ENCODE measurements at regions not wholly inside any gene's neighbourhood (a gene's known extent, or its start where the extent isn't known, plus 50 kb on each side); places are given as distances from the start of the nearest gene placed in this dataset.

DNA sequence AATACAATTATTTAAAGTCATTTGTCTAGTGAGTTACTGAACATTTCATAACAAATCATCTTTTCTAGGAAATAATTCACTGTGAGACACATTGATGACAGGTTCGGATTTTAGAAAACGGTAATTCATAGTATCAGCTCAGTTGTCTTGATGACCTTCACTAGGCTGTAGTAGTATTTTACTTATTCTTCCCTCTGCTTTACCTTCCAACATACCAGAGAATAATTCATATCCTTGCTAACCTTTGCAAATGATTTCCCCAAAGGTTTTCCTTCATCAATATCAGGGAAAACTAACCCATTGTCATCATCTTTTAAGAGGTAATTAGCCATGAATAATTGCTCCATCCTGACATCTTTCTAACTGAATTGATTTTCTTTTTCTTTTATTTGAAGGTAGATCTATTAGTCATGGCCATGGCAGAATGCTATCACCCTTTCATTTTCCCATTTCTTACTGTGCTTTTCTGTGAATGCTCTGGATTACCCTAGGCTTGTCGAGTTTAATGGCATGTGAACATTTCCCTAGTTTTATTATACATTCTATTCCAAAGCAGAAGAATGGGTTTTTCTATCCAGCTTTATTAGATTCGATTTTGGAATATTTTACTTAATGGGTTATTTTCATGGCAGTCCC is 299.2 kb downstream of the OLFM4 start:
- no peak for DNase-seq (ENCODE audit: low spot score)
- TF ChIP-seq, protein P1, sequence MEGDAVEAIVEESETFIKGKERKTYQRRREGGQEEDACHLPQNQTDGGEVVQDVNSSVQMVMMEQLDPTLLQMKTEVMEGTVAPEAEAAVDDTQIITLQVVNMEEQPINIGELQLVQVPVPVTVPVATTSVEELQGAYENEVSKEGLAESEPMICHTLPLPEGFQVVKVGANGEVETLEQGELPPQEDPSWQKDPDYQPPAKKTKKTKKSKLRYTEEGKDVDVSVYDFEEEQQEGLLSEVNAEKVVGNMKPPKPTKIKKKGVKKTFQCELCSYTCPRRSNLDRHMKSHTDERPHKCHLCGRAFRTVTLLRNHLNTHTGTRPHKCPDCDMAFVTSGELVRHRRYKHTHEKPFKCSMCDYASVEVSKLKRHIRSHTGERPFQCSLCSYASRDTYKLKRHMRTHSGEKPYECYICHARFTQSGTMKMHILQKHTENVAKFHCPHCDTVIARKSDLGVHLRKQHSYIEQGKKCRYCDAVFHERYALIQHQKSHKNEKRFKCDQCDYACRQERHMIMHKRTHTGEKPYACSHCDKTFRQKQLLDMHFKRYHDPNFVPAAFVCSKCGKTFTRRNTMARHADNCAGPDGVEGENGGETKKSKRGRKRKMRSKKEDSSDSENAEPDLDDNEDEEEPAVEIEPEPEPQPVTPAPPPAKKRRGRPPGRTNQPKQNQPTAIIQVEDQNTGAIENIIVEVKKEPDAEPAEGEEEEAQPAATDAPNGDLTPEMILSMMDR (IDR thresholded peaks at IDR 0.05; ENCODE audit: extremely low read depth, missing control alignments), result no peak

DNA sequence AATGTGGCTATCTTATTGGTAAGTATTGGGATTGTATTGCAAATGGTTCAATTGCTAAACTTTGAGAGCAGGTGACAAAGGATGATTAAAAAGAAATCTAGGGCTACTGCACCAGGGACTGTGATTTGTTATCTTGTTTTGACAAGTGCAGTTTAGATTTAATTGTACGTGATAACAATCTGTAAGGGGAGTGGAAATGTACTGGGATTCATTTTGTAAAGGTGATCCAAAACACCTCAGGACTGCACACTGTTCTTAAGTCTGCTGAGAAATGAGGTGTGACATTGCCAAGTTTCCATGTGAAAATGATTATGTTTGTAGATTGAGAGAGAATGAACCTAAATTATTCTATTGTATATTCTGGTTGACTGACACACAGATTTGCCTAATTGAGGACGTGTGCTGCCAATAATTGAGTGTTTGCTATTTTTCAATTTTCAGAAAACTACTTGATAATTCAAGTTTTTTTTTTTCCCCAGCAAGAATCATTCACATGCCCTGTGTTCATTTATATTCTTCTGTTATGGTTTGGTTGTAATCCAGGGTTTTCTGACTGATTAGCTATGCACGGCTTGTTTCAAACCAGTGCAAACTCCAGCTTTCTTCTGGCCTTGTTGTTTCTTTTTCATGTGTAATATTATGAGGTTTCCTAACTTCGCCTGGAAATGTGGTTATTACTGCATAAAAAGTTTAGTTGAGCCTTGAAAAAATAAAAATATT is 308.0 kb downstream of the OLFM4 start:
- DNase-seq (ENCODE audit: low spot score), result no peak
- TF ChIP-seq, protein P1 (IDR thresholded peaks at IDR 0.05; ENCODE audit: extremely low read depth, missing control alignments), result no peak

DNA sequence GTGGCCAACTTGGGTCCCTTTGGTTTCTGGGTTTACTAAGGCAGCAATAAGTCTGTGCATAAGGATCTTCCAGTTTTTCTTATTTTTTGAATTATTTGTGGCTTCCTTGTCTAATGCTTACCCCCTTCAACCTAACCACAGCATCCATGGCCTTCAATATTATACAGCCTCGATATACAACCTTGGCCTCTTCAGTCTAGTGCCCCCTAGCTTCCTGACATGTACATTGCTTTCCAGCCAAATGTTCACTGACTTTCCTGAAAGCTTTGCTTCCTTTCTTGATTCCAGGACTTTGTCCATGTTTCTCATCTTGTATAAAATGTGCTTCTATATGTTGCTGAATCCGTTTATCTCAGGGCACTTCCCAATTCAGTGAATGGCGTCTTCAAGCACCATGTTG is 310.1 kb downstream of the OLFM4 start:
- DNase-seq (ENCODE audit: low spot score), result no peak
- TF ChIP-seq, protein P1 (IDR thresholded peaks at IDR 0.05; ENCODE audit: extremely low read depth, missing control alignments), result no peak

DNA sequence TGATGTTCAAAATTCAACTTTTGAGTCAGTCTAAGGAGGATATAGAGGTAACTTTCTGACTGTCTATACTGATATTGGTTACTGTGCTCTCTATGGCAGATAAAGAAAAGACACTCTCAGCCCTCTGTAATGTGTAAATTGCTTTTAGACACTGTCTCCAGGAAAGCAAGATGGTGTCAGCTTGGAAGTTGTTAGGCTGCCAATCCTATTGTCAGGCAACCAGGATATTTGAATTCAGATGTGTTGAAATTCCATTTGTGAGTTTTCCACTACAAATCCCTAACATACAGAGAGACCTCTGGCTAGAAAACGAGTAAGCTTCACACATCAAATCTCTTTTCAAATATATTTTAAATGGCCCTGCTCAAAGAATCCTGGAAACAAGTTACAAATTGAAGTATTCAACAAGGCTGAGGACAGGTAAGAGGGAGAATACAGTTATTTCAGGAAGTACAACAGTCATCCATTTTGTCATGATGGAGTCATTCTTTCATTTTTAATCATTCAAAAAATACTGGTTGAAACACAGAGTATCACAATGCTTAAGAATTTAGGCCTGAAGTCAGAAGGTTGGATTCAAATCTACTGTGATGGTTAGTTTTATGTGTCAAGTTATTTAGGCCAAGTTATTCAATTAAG is 312.0 kb downstream of the OLFM4 start:
- TF ChIP-seq, protein P1 (IDR thresholded peaks at IDR 0.05; ENCODE audit: extremely low read depth, missing control alignments), result no peak
- DNase-seq (ENCODE audit: low spot score), result no peak

DNA sequence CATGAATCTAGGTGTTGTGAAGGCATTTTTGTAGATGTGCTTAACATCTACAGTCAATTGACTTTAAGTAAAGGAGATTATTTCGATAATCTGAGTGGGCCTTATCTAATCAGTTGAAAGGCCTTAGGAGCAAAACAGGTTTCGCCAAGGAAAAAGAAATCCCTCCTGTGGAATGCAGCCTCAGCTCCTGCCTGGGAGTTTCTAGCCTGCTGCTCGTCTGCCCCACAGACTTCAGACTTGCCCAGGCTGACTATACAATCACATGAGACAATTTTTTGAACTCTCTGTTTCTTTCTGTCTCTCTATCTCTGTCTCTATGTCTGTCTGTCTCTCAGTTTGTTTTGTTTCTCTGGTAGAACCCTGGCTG is 312.5 kb downstream of the OLFM4 start:
- DNase-seq (ENCODE audit: low spot score), result no peak
- TF ChIP-seq, protein P1 (IDR thresholded peaks at IDR 0.05; ENCODE audit: extremely low read depth, missing control alignments), result no peak

DNA sequence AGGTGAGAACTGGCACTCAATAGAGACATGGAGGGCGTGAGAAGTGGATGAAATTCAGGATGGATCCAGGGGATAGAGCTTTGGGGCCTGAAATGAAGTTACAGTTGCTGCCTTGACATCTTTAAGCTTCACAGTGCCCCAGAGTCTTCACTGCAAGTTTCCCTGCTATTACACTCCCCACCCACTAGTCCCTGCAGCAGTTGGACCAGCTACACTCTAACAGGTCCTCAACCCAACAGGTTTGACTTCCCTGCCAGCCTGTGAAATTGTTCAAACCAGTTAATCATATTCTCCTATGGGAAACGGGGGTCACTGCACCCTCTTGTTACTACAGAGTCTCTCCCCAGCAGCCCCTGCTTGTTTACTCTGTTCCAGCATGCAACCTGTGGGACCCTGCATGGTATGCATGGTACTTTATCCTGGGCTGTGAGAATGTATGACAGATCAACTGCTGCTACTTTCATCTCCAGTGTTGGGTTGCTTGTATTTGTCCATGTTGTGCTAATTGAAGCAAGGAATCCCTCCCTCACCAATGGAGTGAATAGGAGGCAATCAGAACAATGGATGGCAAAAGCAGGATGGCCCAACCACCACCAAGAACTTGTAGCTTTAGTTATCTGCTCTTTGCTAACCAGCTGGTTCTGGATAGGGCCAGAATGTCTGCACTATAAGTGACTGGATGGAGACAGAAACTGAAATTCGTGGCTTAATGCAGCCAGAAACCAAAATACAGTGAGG is 314.2 kb downstream of the OLFM4 start:
- TF ChIP-seq, protein P1 (IDR thresholded peaks at IDR 0.05; ENCODE audit: extremely low read depth, missing control alignments), result no peak
- no peak for DNase-seq (ENCODE audit: low spot score)

DNA sequence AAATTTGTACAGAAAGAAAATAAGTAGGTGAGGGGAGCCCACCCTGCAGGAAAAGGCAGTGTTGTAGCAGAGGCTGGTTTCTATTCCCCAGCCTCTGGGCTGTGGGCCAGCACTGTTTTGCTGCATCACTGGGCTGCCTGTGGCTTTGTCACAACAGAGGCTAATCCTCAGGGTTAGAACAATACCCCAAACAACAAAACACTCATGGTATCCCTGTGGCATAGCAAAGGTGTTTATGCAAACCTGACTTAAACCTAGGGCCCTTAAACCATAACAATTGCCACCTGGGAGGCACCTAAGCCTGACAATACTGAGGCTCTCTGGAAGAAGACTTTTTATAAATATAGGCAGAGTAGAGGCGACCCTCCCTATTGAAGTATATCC is 314.7 kb downstream of the OLFM4 start:
- no peak for DNase-seq (ENCODE audit: low spot score)

More for the DNA sequence above, 314.7 kb downstream of the OLFM4 start:
- TF ChIP-seq, protein P1 (IDR thresholded peaks at IDR 0.05; ENCODE audit: extremely low read depth, missing control alignments), result no peak
